IPS-18c (cell line): ENCODE measurements at regions not wholly inside any gene's neighbourhood (a gene's known extent, or its start where the extent isn't known, plus 50 kb on each side); places are given as distances from the start of the nearest gene placed in this dataset.

ENCODE experiments used
- H3K4me3 ChIP-seq: 2 replicates; pipeline ENCODE4 v1.7.0; 2013; ENCODE audit warnings: low read depth, mild to moderate bottlenecking, low read length, moderate library complexity; ENCODE audit not compliant: insufficient read depth
- H3K9me3 ChIP-seq: one replicate; pipeline ENCODE4 v1.6.1; 2013; ENCODE audit warnings: mild to moderate bottlenecking, low read length, moderate library complexity; ENCODE audit not compliant: control insufficient read depth, insufficient read depth

DNA sequence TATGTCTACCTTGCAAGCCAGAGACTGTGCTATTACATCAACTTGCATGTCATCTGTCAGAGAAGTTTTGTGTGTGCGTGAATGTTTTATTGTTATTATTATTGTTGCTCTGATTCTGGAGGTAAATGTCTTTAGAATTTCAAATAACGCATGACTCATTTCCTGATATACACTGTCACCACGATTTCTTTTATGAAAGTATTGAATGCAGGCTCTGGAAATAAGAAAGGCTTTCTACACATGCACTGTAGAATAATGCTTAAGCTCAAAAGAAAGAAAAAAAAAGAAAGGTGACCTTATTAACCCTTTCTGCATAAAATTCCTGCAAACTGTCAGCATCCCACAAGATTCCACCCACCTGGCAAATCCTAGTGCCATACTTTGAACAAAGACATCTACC is 632.9 kb downstream of the ZNF674 start:
- H3K9me3 ChIP-seq, result no peaks in the 10 kb centered on the region
- no peak overlapping the region for H3K4me3 ChIP-seq

DNA sequence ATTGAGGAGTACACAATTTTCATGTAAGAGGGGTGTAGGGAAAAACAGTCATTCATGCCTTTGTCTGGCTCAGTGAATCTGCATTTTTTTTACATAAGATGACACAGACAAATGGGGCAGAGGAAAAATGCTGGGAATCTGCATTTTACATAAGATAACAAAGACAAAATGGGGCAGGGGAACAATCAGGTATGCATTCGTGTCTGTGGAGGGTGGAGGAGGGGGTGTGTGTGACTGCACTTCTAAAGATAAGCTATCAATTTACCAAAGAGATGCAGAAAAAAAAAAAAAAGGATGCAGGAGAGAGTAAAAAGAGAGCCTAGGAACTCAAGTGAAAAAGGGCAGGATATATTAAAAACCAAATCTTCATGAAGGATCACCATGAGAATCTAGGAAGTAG is 637.4 kb downstream of the ZNF674 start:
- H3K9me3 ChIP-seq, result no peaks in the 10 kb centered on the region
- no peak overlapping the region for H3K4me3 ChIP-seq

DNA sequence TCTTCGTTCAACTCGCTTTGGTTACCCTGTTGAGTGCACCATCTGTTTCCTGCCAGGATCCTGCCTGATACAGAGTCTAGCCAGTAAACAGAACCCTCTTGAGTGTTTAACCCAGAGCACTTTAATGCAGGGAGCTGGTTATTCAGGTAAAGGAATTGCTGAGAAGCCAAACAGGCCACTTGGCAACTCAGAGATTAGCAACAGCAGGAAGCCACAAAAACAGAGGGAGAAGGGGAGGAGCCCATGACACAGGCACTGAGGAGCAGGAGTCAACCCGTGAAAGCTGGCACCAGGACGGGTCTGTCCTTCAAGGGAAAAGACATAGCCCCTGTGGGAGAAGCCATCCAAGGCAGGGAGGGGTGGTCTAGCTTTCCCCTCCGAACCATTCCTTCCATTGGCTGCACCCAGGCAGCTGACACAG is 641.4 kb downstream of the ZNF674 start:
- H3K4me3 ChIP-seq, result no peak overlapping the region
- no peaks in the 10 kb centered on the region for H3K9me3 ChIP-seq

DNA sequence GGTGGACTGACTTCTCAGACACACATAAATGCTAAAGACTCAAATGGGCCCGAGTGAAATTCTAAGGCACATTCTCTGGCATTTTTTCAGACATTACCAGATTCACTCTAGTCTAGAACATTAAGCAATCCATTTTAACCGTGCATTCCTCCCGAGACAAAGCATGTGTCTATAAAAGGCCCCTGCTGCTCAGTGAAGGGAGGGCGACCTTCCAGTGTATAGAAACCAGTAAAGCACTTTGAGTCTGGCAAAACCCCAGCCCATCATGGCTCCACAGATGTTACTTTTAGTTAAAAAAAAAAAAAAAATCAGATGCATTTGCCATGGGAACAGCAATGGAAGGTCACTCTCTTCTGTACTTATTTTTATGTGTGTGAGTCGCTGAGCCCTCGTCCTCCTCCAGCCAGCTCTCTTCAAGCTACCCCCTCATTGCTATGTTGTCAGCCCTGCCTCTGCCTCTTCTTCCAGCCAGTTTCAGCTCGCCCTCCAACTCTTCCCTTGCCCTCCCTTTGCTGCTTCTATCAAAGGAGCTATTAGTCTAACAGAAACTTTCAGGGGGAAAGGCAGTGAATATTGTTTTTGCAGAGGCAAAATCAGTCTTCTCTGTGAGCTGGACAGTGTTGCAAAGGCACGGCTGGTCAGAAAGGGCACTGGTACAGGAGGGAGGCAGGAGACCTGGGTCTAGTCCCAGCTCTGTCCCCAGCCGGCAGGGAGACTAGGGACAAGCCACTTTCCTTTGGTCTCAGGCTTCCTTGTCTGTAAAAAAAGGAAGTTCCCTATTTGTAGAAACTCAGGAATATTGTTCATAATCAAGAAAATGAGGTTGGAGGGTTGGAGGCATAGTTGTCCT is 644.2 kb downstream of the ZNF674 start:
- H3K4me3 ChIP-seq, result no peak overlapping the region
- H3K9me3 ChIP-seq, result no peaks in the 10 kb centered on the region

DNA sequence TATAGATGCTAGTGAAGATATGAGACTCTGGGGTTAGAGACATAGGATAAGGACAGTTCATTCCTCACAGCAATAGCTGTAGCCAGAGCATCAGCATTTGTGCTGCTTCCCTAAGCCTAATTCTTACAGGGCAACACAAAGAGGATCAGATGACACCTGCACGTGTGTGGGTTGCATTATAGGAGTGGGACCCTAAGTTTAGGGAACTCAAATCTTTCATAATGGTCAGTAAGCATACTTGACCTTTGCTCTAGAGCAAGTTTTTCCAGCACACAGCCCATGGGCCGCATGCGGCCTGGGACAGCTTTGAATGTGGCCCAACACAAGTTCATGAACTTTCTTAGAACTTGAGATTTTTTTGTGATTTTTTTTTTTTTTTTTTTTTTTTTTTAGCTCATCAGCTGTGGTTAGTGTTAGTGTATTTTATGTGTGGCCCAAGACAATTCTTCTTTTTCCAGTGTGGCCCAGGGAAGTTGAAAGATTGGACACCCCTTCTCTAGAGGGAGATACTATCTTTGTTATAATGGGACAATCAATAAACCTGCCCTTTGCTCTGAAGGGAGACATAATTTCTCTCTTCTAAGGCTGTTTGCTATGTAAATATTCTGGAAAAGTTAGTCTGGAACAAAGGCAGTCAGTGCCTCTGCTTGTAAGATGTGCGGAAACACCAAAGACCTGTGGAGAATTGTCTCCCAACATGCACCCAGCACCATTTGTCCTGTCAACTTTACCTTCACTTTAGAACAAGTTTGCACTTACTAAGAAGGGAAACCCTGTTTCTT is 650.2 kb downstream of the ZNF674 start:
- H3K4me3 ChIP-seq, result no peak overlapping the region
- H3K9me3 ChIP-seq, result peaks cover 5% of the 10 kb centered on the region

DNA sequence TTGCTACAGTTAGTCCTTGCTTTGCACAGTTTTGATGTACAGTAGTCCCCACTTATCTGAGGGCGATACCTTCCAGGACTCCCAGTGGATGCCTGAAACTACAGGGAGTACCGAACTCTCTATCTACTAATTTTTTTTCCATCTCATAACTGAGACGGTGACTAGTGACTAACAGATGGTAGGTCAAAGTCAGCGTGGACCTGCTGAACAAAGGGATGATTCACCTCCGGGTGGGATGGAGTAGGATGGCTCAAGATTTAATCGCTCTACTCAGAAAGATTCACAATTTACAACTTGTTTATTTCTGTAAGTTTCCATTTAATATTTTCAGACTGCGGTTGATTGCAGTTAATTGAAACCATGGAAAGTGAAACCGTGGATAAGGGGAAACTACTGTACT is 655.8 kb downstream of the ZNF674 start:
- H3K4me3 ChIP-seq, result no peak overlapping the region
- H3K9me3 ChIP-seq, result peaks cover 10% of the 10 kb centered on the region

DNA sequence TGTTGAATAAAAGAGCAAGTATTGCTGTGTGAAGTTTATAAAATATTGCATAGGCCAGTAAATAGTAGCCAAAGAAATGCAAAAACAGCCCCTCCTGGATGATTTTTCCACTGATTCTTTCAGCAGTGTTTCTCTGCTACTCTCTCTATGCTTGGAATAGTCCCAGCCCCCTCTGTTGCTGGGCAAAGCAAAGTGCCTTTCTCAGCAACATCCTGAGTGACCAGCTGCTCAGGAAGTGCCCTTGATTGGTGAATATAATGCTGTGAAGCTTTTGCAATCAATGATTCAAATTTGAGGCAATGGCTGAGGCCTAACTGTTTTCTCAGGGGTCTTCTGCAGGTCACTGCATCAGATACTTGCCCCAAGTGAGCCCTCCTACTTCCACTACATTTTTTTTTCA is 656.7 kb downstream of the ZNF674 start:
- no peak overlapping the region for H3K4me3 ChIP-seq

DNA sequence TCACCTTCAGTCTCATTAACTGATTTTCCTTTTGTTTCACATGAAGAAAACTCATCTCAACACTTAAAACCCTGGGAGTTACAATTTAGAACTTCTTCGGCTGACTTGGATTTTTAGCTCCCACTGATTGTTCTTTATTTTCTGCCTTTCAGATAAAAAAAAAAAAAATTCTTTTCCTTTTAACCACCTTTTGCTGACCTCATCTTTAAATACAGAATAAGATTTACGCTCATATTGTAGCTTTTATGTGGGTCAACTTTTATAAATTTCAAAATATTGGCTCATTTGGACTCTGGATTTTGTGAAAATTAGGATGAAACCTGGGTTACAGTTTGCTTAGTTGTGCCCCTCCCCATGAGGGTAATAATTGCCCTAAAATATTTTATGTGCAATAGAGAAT is 659.3 kb downstream of the ZNF674 start:
- peaks cover 5% of the 10 kb centered on the region for H3K9me3 ChIP-seq
- no peak overlapping the region for H3K4me3 ChIP-seq

More for the DNA sequence above, 656.7 kb downstream of the ZNF674 start:
- H3K9me3 ChIP-seq, result peaks cover 10% of the 10 kb centered on the region

DNA sequence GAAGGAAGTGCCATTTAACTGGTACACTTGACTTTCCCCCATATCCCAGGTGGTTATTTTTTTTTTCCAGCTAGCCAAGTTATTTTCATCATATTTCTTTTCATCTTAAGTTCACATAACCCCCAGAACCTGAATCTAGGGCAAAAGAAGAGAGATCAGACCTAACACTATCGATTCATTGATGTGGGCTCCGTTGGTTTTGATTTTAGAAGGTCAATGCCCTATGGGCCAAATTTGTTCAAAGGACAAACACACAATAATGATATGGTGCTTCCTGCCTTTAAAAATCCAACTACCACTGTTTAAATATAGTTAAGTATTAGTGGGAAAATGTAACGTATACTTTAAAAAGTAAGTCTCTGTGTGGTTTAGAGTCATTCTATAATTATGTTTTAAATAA is 665.7 kb downstream of the ZNF674 start:
- H3K4me3 ChIP-seq, result no peak overlapping the region

DNA sequence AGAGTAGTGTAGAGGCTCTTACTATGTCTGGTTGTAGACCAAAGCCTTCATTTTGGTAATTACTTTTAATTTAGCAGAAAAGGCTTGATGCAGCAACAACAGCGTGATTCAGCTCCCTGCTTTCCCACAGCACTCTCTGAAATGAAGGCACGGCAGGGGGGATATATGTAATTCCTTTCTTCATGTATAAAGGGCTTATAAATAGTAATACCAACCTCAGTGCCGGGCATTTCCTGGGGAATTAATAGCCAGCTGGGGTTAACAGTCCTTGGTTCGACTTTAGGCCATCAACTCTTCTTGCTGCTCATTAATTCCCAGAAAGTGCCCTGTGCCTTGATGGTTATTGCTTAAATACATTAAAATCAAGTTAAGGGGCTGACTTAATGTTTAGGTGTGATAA is 669.0 kb downstream of the ZNF674 start:
- no peak overlapping the region for H3K4me3 ChIP-seq
- peaks cover 2% of the 10 kb centered on the region for H3K9me3 ChIP-seq

More for the DNA sequence above, 665.7 kb downstream of the ZNF674 start:
- H3K9me3 ChIP-seq, result no peaks in the 10 kb centered on the region

DNA sequence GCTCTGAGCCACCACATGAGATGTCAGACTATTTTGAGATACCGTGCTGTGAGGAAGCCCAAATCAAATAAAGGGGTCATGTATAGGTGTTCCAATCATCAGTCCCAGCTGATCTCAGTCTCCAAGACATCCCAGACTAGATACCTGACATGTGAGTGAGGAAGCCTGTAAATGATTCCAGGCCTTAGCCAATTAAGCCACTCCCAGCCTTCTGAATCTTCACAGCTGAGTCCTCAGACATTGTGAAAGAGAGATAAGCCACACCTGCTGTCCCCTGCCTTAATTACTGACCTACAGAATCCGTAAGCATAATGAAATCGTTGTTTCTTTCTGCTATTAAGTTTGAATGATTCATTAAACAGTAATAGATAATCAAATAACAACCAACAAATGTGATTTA is 671.4 kb downstream of the ZNF674 start:
- Histone ChIP-seq H3K9me3 (peaks cover 2% of the 10 kb centered on the region), H3K4me3 (no peak overlapping the region)

DNA sequence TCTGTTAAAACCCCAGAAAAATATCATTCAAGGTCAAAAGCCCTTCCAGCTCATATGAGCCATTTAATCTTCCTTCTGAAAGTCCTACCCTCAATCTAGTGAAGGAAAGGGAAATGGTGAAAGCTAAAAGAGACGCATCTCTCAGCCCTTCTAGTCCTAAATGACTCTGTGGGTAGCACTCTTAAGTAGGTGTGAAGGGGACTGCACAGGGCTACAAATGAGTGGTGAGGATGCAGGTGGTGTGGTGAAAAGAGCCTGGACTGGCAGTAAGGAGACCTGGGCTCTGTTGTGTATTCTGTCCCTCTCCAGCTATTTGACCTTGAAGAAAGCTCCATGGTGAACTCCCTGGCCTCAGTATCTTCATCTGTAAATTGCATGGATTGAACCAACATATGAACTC is 671.8 kb upstream of the DIPK2B start:
- H3K9me3 ChIP-seq, result peaks cover 2% of the 10 kb centered on the region

DNA sequence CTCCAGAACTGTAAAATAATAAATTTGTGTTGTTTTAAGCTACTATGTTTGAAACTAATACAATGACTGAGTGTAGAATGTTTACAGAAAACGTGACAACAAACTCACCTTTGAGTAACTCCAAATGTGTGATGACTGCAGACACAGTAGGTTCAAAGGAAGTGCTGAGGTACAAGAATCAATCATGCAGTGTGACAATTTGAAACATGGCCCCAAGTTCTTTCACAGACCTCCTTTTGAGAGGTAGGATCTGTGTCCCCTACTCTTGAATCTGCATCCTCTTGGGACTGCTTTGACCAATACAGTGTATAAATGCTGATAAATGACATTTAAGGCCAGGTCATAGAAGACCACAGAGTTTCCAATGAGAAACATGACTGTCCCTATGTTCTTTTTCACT is 667.7 kb upstream of the DIPK2B start:
- no peak overlapping the region for H3K4me3 ChIP-seq

More for the DNA sequence above, 671.8 kb upstream of the DIPK2B start:
- no peak overlapping the region for H3K4me3 ChIP-seq

DNA sequence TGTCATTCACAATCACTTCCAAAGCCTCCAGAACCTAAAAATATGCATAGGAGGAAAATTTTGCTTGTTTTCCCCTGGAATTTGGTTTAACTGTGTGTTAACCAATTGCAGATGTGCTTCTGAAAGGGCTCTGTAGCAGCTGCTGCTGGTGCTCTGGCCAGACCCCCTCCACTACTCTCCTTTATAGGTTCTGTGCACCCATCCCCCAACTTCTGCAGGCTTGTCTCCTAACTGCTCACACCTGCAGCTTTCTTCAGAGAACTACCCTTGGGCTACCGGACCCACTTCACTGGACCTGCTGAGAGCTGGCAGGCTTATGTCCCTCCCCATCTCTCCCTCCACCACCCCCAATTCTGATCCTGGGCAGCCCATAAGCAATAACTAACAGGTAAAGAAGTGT is 662.1 kb upstream of the DIPK2B start:
- Histone ChIP-seq H3K4me3 (no peak overlapping the region), H3K9me3 (no peaks in the 10 kb centered on the region)

More for the DNA sequence above, 667.7 kb upstream of the DIPK2B start:
- peaks cover 2% of the 10 kb centered on the region for H3K9me3 ChIP-seq

DNA sequence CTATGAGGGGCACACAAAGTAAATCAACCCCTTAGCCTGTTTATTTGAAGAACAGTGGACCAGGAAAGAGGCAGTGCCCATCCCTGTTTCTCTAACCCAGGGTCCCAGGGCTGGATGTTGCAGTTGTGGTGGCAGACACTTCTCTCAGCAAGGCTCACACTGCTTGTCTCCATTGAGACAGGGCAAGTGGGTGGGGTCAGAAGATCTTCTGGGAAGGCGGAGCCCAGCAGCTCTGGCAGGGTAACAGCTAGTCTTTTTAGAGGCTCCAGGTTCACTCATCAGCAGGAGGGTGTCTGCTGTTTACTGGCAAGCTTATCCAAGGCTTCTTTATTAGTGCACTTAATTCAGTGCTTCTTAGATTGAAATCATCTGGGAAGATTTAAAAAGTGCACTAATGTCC is 659.8 kb upstream of the DIPK2B start:
- Histone ChIP-seq H3K9me3 (peaks cover 4% of the 10 kb centered on the region), H3K4me3 (no peak overlapping the region)

DNA sequence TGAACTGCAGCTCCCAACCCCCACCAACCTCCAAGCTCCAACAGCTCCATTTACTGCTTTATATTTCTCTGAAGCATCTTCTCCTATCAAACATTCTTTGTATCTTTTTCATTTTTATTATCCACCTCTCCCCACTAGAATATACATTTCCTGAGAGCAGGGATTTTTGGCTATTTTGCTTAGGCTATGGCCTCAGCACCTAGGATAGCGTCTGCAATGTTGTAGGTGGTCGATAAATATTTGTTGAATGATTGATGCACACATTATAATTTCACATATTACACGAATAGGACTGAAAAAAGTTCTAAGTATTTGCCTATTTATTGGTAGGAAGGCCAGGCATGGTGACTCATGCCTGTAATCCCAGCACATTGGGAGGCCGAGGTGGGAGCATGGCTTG is 658.7 kb upstream of the DIPK2B start:
- H3K4me3 ChIP-seq, result no peak overlapping the region
- H3K9me3 ChIP-seq, result peaks cover 6% of the 10 kb centered on the region

DNA sequence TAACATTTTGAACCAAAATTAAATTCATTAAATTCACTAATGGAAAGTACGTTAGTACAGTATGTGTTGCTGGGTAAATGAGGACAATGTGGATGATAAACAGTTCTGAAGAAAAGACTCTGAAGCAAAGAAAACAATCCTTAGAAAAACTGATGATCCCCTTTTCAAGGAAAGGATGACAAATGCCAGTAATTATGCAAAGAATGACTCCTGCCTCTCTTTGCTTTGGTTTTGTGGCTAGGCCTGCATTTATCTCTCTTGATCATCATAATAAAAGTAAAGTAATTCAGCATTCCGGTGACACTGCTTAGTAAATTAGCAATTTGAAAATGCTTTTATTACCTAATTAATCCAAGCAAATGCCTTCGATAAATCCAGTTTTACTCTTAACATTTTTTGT is 652.2 kb upstream of the DIPK2B start:
- no peak overlapping the region for H3K4me3 ChIP-seq
- peaks cover 8% of the 10 kb centered on the region for H3K9me3 ChIP-seq

DNA sequence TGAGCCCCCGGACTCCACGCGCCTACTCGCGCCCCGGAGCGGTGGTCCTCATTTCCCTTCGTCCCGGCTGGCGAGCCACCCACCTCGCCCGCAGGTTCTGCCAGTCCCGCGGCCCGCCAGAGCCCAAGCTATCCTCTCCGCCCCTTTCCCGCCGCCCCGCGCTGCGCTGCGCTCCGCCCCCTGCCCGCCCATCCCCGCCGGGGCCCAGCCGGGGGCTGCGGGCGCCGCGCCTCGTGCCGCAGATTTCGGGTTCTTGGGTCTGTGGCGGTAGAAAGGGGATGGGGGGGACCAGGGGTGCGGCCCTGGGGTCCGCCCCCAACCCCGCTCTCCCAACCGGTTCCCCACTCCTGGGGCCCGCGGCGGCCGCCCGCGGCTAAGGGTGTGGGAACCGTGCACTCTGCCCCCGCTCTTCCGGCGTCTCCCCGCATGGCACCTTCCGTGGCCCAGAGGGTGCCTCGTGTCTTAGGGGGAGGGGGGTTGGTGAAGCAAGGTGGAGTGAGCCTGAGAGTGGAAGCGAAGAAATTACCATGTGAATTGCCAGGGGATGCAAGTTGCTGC is 650.8 kb upstream of the DIPK2B start:
- Histone ChIP-seq H3K4me3 (peak overlapping the region; percentile 77), H3K9me3 (peaks cover 6% of the 10 kb centered on the region)
